Activated T-cell treated with anti-CD3 and anti-CD28 coated beads, Interleukin-2, amount 50 U/mL, for 24 hours (primary cell): ENCODE measurements at regions not wholly inside any gene's neighbourhood (a gene's known extent, or its start where the extent isn't known, plus 50 kb on each side); places are given as distances from the start of the nearest gene placed in this dataset.

Experiments used
- DNase-seq: peaks from one replicate; pipeline ENCODE4 v3.0.0-alpha.2; 2020
- H3K27ac Mint-ChIP-seq: 2 replicates; pipeline ENCODE4 v1.8.0; 2020; ENCODE audit warnings: mild to moderate bottlenecking, mixed read lengths
- H3K27me3 Mint-ChIP-seq: 2 replicates; pipeline ENCODE4 v1.8.0; 2020; ENCODE audit warnings: mixed read lengths
- H3K36me3 Mint-ChIP-seq: 2 replicates; pipeline ENCODE4 v1.8.0; 2020; ENCODE audit warnings: low read depth, mixed read lengths
- H3K4me1 Mint-ChIP-seq: 2 replicates; pipeline ENCODE4 v1.8.0; 2020; ENCODE audit warnings: low read depth, mixed read lengths
- H3K4me3 Mint-ChIP-seq: 2 replicates; pipeline ENCODE4 v1.8.0; 2020; ENCODE audit warnings: mild to moderate bottlenecking, moderate library complexity, mixed read lengths
- H3K9me3 Mint-ChIP-seq: 2 replicates; pipeline ENCODE4 v1.8.0; 2020; ENCODE audit warnings: mixed read lengths

GRCh38 chr5:98639274-98639673 lies 134.2 kb upstream of the RGMB start:
- Mint-ChIP-seq H3K4me1 (no peaks in the 10 kb centered on the region), H3K4me3 (no peak overlapping the region)

GRCh38 chr5:98641671-98642070 lies 131.8 kb upstream of the RGMB start:
- Mint-ChIP-seq H3K36me3 (no peaks in the 10 kb centered on the region), H3K4me3 (no peak overlapping the region), H3K4me1 (no peaks in the 10 kb centered on the region)

More at GRCh38 chr5:98639274-98639673, 134.2 kb upstream of the RGMB start:
- no peak for DNase-seq
- Mint-ChIP-seq H3K9me3 (no peaks in the 10 kb centered on the region), H3K27ac (no peak overlapping the region), H3K36me3 (no peaks in the 10 kb centered on the region), H3K27me3 (peaks cover 2% of the 10 kb centered on the region)

DNA sequence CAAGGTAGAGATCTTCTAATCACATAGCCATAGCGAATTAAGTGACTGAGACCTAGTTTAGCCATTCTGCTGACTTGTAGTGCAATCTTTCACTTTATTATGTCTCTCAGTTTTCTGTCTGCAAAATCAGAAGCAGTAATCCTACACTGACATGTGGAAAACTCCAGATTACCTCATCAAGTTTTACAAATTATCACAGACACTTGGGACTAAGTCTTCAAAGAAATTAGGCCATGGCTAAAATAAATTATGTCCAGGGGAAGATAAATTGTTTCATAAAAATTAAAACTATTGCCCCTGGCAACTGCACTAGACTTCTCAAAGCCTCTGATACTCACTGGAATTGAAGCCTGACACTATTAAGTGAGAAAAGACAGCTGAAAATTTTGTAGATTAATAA lies 129.9 kb upstream of the RGMB start:
- no peaks in the 10 kb centered on the region for H3K36me3 Mint-ChIP-seq
- no peak overlapping the region for H3K27ac Mint-ChIP-seq
- H3K27me3 Mint-ChIP-seq, result peaks cover 2% of the 10 kb centered on the region
- H3K4me1 Mint-ChIP-seq, result no peaks in the 10 kb centered on the region
- DNase-seq, result no peak
- no peaks in the 10 kb centered on the region for H3K9me3 Mint-ChIP-seq
- no peak overlapping the region for H3K4me3 Mint-ChIP-seq

More at GRCh38 chr5:98641671-98642070, 131.8 kb upstream of the RGMB start:
- Mint-ChIP-seq H3K27me3 (peaks cover 2% of the 10 kb centered on the region), H3K27ac (no peak overlapping the region), H3K9me3 (no peaks in the 10 kb centered on the region)
- DNase-seq, result no peak

GRCh38 chr5:98651715-98652114 lies 121.7 kb upstream of the RGMB start:
- no peaks in the 10 kb centered on the region for H3K4me1 Mint-ChIP-seq
- no peaks in the 10 kb centered on the region for H3K9me3 Mint-ChIP-seq
- H3K27ac Mint-ChIP-seq, result no peak overlapping the region
- H3K27me3 Mint-ChIP-seq, result no peaks in the 10 kb centered on the region
- DNase-seq, result no peak
- no peak overlapping the region for H3K4me3 Mint-ChIP-seq
- no peaks in the 10 kb centered on the region for H3K36me3 Mint-ChIP-seq

DNA sequence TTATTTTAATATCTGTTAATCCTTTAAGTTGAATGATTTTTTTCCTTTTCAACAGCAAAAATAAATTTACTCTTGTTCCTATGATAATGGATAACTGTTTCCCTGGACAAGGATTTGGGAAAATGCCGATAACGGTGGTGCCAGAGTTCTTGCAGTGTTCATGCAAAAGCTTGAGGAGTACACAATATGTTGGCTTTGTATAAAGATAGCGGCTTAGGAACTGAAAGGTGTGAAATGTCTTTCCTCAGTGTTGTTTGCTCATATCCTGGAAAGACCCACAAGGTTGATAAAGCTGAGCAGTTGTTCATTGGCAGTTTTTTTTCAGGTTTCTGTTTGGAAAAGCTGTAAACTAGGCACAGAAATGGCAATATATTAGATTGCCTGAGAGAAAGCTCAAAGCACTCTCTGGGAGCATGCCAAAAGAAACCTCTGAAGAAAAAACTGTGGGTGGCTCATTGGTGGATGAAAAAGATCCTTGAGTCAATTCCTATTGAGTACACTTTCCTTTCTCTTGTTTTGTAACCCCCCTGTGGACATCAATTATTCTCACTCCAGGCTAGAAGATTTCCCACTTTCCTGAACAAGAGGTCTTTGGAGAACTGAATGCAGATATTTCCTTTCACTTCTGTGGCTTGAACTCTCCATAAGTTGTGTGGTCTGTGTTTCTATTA lies 117.2 kb upstream of the RGMB start:
- H3K4me3 Mint-ChIP-seq, result no peak overlapping the region
- no peaks in the 10 kb centered on the region for H3K4me1 Mint-ChIP-seq
- no peak for DNase-seq
- no peak overlapping the region for H3K27ac Mint-ChIP-seq
- no peaks in the 10 kb centered on the region for H3K9me3 Mint-ChIP-seq
- H3K27me3 Mint-ChIP-seq, result no peaks in the 10 kb centered on the region
- H3K36me3 Mint-ChIP-seq, result no peaks in the 10 kb centered on the region

DNA sequence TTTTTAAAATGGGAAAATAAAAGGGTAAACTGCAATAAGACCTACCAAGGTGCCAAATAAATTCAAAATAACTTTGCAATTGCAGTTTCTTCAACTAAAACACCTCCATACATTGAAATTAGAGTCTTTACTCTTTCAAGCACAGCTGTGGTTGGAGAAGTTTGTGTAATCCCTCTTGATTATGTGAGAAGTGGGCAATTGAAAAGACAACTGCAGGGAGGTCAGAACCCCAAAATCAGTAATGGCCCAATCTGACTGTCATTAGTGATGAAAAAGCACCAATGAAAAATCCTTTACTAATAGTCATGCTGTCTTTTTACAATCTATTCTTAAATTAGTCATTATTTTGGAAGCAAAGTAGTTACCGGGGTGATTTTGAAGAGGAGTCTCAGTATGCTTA lies 116.7 kb upstream of the RGMB start:
- DNase-seq, result no peak
- H3K4me3 Mint-ChIP-seq, result no peak overlapping the region
- no peaks in the 10 kb centered on the region for H3K4me1 Mint-ChIP-seq
- no peaks in the 10 kb centered on the region for H3K36me3 Mint-ChIP-seq
- H3K27ac Mint-ChIP-seq, result no peak overlapping the region
- H3K27me3 Mint-ChIP-seq, result no peaks in the 10 kb centered on the region
- H3K9me3 Mint-ChIP-seq, result no peaks in the 10 kb centered on the region

DNA sequence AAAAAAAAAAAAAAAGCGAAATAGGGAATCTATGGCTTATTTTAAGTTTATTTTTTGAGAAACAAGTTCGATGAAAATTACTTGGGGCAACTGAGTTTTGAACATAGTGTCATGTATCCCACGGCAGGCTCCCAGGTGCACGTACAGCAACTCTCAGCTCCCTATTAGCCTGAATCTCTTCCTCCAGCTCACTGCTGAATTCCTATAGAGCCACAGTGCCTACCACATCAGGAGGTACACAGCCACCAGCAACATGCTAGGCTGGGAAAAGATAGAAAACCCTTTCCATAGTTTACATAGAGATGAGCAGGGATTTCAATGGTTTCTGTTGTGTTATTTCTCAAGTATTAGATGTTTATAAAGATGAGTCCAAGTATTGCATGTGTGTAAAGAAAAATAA lies 115.9 kb upstream of the RGMB start:
- no peak for DNase-seq
- no peaks in the 10 kb centered on the region for H3K9me3 Mint-ChIP-seq
- H3K4me1 Mint-ChIP-seq, result no peaks in the 10 kb centered on the region
- no peaks in the 10 kb centered on the region for H3K36me3 Mint-ChIP-seq
- no peak overlapping the region for H3K27ac Mint-ChIP-seq
- H3K27me3 Mint-ChIP-seq, result peaks cover 2% of the 10 kb centered on the region
- no peak overlapping the region for H3K4me3 Mint-ChIP-seq

GRCh38 chr5:98663521-98663920 lies 109.9 kb upstream of the RGMB start:
- Mint-ChIP-seq H3K27ac (no peak overlapping the region), H3K27me3 (peaks cover 15% of the 10 kb centered on the region), H3K4me1 (no peaks in the 10 kb centered on the region), H3K4me3 (no peak overlapping the region), H3K36me3 (no peaks in the 10 kb centered on the region), H3K9me3 (peaks cover 2% of the 10 kb centered on the region)
- no peak for DNase-seq

DNA sequence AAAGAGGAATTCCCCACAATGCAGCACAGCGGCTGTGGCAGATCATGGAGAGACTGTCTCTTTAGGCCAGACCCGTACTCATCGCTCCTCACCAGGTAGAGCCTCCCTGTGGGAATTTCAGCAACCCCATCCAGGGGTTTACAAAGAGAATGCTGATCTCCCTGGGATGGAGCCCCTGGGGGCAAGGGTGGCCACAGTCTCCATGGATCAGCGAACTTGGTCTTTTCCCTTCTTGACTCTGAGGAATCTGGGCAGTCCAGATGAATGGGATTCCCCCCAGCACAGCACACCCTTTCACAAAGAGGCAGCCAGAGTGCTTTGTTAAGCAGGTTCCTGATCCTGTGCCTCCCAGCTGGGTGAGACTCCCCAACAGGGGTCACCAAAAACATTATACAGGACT lies 108.7 kb upstream of the RGMB start:
- peaks cover 2% of the 10 kb centered on the region for H3K9me3 Mint-ChIP-seq
- H3K36me3 Mint-ChIP-seq, result no peaks in the 10 kb centered on the region
- H3K27me3 Mint-ChIP-seq, result peaks cover 15% of the 10 kb centered on the region

DNA sequence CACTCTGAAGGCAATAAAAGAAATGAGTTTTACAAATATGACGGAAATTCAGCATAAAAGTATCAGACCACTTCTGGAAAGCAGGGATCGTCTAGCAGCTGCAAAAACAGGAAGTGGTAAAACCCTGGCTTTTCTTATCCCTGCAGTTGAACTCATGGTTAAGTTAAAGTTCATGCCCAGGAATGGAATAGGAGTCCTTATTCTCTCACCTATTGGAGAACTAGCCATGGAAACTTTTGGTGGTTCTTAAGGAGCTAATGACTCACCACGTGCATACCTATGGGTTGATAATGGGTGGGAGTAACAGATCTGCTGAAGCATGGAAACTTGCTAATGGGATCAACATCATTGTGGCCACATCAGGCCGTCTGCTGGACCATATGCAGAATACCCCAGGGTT lies 93.5 kb upstream of the RGMB start:
- peaks cover 4% of the 10 kb centered on the region for H3K9me3 Mint-ChIP-seq
- H3K36me3 Mint-ChIP-seq, result no peaks in the 10 kb centered on the region
- no peak for DNase-seq
- no peaks in the 10 kb centered on the region for H3K27me3 Mint-ChIP-seq
- H3K4me1 Mint-ChIP-seq, result no peaks in the 10 kb centered on the region
- no peak overlapping the region for H3K27ac Mint-ChIP-seq
- H3K4me3 Mint-ChIP-seq, result no peak overlapping the region

More for the DNA sequence above, 108.7 kb upstream of the RGMB start:
- Mint-ChIP-seq H3K4me1 (no peaks in the 10 kb centered on the region), H3K27ac (no peak overlapping the region), H3K4me3 (no peak overlapping the region)
- no peak for DNase-seq

DNA sequence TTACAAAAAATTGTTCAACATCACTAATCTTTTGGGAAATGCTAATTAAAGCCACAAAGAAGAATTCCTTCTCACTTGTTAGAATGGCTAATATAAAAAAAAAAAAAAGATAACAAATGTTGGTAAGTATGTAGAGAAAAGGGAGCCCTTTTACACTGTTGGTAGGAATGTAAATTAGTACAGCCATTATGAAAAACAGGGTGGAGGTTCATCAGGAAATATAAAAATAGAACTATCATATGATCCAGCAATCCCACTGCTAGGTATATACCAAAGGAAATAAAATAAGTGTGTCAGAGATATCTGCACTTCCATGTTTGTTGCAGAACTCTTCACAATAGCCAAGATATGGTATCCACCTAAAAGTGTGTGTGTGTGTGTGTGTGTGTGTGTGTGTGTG lies 83.5 kb upstream of the RGMB start:
- Mint-ChIP-seq H3K4me1 (no peaks in the 10 kb centered on the region), H3K27me3 (no peaks in the 10 kb centered on the region), H3K4me3 (no peak overlapping the region), H3K36me3 (no peaks in the 10 kb centered on the region), H3K9me3 (peaks cover 22% of the 10 kb centered on the region), H3K27ac (no peak overlapping the region)
- no peak for DNase-seq

GRCh38 chr5:98694902-98695301 lies 78.6 kb upstream of the RGMB start:
- H3K4me1 Mint-ChIP-seq, result no peaks in the 10 kb centered on the region
- DNase-seq, result no peak
- no peak overlapping the region for H3K4me3 Mint-ChIP-seq
- H3K9me3 Mint-ChIP-seq, result peaks cover 21% of the 10 kb centered on the region
- no peak overlapping the region for H3K27ac Mint-ChIP-seq
- no peaks in the 10 kb centered on the region for H3K27me3 Mint-ChIP-seq
- no peaks in the 10 kb centered on the region for H3K36me3 Mint-ChIP-seq

GRCh38 chr5:98698359-98698758 lies 75.1 kb upstream of the RGMB start:
- H3K27me3 Mint-ChIP-seq, result no peaks in the 10 kb centered on the region
- DNase-seq, result no peak

DNA sequence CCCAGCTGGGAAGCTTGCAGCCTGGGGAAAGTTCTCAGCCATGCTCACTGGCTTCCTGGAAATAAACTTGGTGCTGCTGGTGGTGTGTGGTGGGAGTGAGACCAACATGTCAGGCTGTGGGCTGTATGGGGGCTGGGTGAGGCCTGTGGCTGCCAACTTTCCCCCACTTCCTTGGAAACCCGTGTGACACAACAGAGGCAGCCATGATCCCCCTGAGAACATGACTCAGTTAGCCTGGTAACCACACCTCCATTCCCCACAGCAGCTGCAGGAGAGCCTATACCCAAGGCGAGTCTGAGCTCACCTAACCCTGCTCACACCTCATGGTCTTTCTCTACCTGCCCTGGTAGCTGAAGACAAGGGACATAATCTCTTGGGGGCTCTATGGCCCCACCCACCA lies 72.7 kb upstream of the RGMB start:
- Mint-ChIP-seq H3K4me1 (no peaks in the 10 kb centered on the region), H3K27ac (no peak overlapping the region), H3K27me3 (no peaks in the 10 kb centered on the region), H3K4me3 (no peak overlapping the region), H3K36me3 (no peaks in the 10 kb centered on the region), H3K9me3 (peaks cover 20% of the 10 kb centered on the region)
- no peak for DNase-seq

More at GRCh38 chr5:98698359-98698758, 75.1 kb upstream of the RGMB start:
- peaks cover 25% of the 10 kb centered on the region for H3K9me3 Mint-ChIP-seq
- no peak overlapping the region for H3K4me3 Mint-ChIP-seq
- no peak overlapping the region for H3K27ac Mint-ChIP-seq
- no peaks in the 10 kb centered on the region for H3K4me1 Mint-ChIP-seq
- H3K36me3 Mint-ChIP-seq, result no peaks in the 10 kb centered on the region

DNA sequence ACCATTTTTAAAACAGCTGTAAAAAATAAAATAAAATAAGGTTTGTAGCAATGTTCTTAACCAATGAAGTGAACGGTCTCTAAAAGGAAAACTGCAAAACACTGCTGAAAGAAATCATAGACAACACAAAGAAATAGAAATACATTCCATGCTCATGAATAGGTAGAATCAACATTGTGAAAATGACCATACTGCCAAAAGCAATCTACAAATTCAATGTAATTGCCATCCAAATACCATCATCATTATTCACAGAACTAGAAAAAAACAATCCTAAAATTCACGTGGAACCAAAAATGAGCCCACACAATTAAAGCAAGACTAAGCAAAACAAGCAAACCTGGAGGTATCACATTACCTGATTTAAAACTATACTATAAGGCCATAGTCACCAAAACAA lies 67.6 kb upstream of the RGMB start:
- Mint-ChIP-seq H3K27ac (no peak overlapping the region), H3K4me3 (no peak overlapping the region), H3K9me3 (peaks cover 20% of the 10 kb centered on the region), H3K27me3 (no peaks in the 10 kb centered on the region), H3K4me1 (no peaks in the 10 kb centered on the region), H3K36me3 (no peaks in the 10 kb centered on the region)
- no peak for DNase-seq

GRCh38 chr5:98709681-98710080 lies 63.8 kb upstream of the RGMB start:
- Mint-ChIP-seq H3K4me3 (no peak overlapping the region), H3K27ac (no peak overlapping the region), H3K27me3 (no peaks in the 10 kb centered on the region), H3K9me3 (no peaks in the 10 kb centered on the region), H3K36me3 (no peaks in the 10 kb centered on the region), H3K4me1 (no peaks in the 10 kb centered on the region)
- no peak for DNase-seq
